SK-N-SH (cell line): ENCODE measurements at regions not wholly inside any gene's neighbourhood (a gene's known extent, or its start where the extent isn't known, plus 50 kb on each side); places are given as distances from the start of the nearest gene placed in this dataset.

Source experiments
- CTCF ChIA-PET: fragments of 300-600, 350-600 bp; formaldehyde crosslinking; extraction: SDS; loops from one replicate; lab custom pipeline; 2021; lab: Yijun Ruan, JAX
- POLR2A ChIA-PET: fragments of 350-600 bp; sonication (Branson Sonifier 250); formaldehyde crosslinking; extraction: SDS; loops from one replicate; lab custom pipeline; 2020; ENCODE audit warnings: antibody characterized with exemption, inconsistent platforms; lab: Yijun Ruan, JAX
- DNase-seq: peaks from one replicate; pipeline ENCODE4 v3.0.0; 2012
- H2AFZ ChIP-seq: fragments of 200-600 bp; sonication (generic); 2 replicates; pipeline ENCODE4 v1.8.1; 2016; ENCODE audit warnings: antibody characterized with exemption, mild to moderate bottlenecking, low read depth
- H3F3A ChIP-seq: fragments of 200-600 bp; sonication (generic); replicated peaks from 2 replicates; pipeline ENCODE3; 2016; ENCODE audit warnings: antibody characterized with exemption, mild to moderate bottlenecking; ENCODE audit not compliant: insufficient read depth
- H3K27ac ChIP-seq, 2 experiments: fragments of 200-500 bp in 1 of 2; fragments of 200-600 bp in 1 of 2; sonication (Bioruptor generic) in 1 of 2; sonication (generic), shearing (Covaris generic) in 1 of 2; 2 replicates each; pipeline versions ENCODE4 v1.5.1 to v1.6.1; 2014 to 2016; ENCODE audit warnings: low read depth in 2 of 2, inconsistent platforms in 1 of 2, low read length in 1 of 2, mild to moderate bottlenecking in 1 of 2, mixed read lengths in 1 of 2
- H3K27me3 ChIP-seq: fragments of 200-600 bp; sonication (generic), shearing (Covaris generic); 2 replicates; pipeline ENCODE4 v1.6.1; 2016; ENCODE audit warnings: mixed run types; ENCODE audit not compliant: insufficient read depth
- H3K36me3 ChIP-seq, 2 experiments: fragments of 200-500 bp in 1 of 2; fragments of 200-600 bp in 1 of 2; sonication (Bioruptor generic) in 1 of 2; sonication (generic) in 1 of 2; replicated peaks in 1 of 2; 2 replicates each; pipeline versions ENCODE3 to v1.5.1; 2014 to 2016; ENCODE audit warnings: low read length in 1 of 2, mild to moderate bottlenecking in 1 of 2; ENCODE audit not compliant: insufficient read depth in 2 of 2, control insufficient read depth in 1 of 2
- H3K4me1 ChIP-seq, 2 experiments: fragments of 200-500 bp in 1 of 2; fragments of 200-600 bp in 1 of 2; sonication (Bioruptor generic) in 1 of 2; sonication (generic), shearing (Covaris generic) in 1 of 2; 2 replicates each; pipeline versions ENCODE4 v1.5.1 to v1.6.1; 2014 to 2016; ENCODE audit warnings: low read depth in 1 of 2, low read length in 1 of 2, mixed run types in 1 of 2; ENCODE audit not compliant: insufficient read depth in 2 of 2, control insufficient read depth in 1 of 2
- H3K4me2 ChIP-seq: fragments of 200-600 bp; sonication (generic), shearing (Covaris generic); 2 replicates; pipeline ENCODE4 v1.6.1; 2017; ENCODE audit warnings: mixed run types
- H3K4me3 ChIP-seq, 2 experiments: fragments of 200-500 bp in 1 of 2; fragments of 200-600 bp in 1 of 2; sonication (Bioruptor generic) in 1 of 2; sonication (generic), shearing (Covaris generic) in 1 of 2; 2 replicates each; pipeline versions ENCODE4 v1.5.1 to v1.8.1; 2014 to 2016; ENCODE audit warnings: low read depth in 2 of 2, inconsistent platforms in 1 of 2, low read length in 1 of 2, mild to moderate bottlenecking in 1 of 2, mixed read lengths in 1 of 2, moderate library complexity in 1 of 2
- H3K79me2 ChIP-seq: fragments of 200-600 bp; sonication (generic); 2 replicates; pipeline ENCODE4 v1.8.1; 2017; ENCODE audit warnings: mild to moderate bottlenecking; ENCODE audit not compliant: insufficient read depth
- H3K9ac ChIP-seq: fragments of 200-600 bp; sonication (generic); 2 replicates; pipeline ENCODE4 v1.6.1; 2017; ENCODE audit warnings: mixed run types
- H3K9me2 ChIP-seq: fragments of 200-600 bp; sonication (generic); 2 replicates; pipeline ENCODE4 v1.6.1; 2017; ENCODE audit warnings: mixed run types
- H3K9me3 ChIP-seq: fragments of 200-600 bp; sonication (generic); 2 replicates; pipeline ENCODE4 v1.6.1; 2017; ENCODE audit warnings: mixed run types, mild to moderate bottlenecking, moderate library complexity
- H4K20me1 ChIP-seq: fragments of 200-600 bp; sonication (generic); 2 replicates; pipeline ENCODE4 v1.6.1; 2017; ENCODE audit warnings: mild to moderate bottlenecking, mixed run types; ENCODE audit not compliant: insufficient read depth
- EP300 ChIP-seq, 2 experiments: IDR thresholded peaks; 2 replicates each; pipeline versions ENCODE4 v1.4.0 to v1.6.1; 2012; ENCODE audit warnings: borderline replicate concordance in 1 of 2, low read depth in 1 of 2, low read length in 1 of 2
- FOXJ3 ChIP-seq: sonication (generic); formaldehyde crosslinking; IDR thresholded peaks from 2 replicates; pipeline ENCODE4 v1.5.1; 2020; ENCODE audit warnings: mild to moderate bottlenecking, missing genetic modification reagents
- GATA2 ChIP-seq: sonication (generic); formaldehyde crosslinking; IDR thresholded peaks from 2 replicates; pipeline ENCODE4 v1.5.0; 2020; ENCODE audit warnings: mild to moderate bottlenecking, missing genetic modification reagents
- MEF2A ChIP-seq: IDR thresholded peaks from 2 replicates; pipeline ENCODE4 v1.4.0; 2012; ENCODE audit warnings: low read depth, borderline replicate concordance
- NFIC ChIP-seq: IDR thresholded peaks from 2 replicates; pipeline ENCODE4 v1.4.0; 2012; ENCODE audit warnings: borderline replicate concordance
- NRF1 ChIP-seq: IDR thresholded peaks from 2 replicates; pipeline ENCODE4 v1.6.1; 2012; ENCODE audit warnings: low read depth, mild to moderate bottlenecking, low read length
- RFX5 ChIP-seq: IDR thresholded peaks from 2 replicates; pipeline ENCODE4 v1.6.1; 2012; ENCODE audit warnings: mild to moderate bottlenecking, improper control_type of control experiment, low read length
- SMC3 ChIP-seq: IDR thresholded peaks from 2 replicates; pipeline ENCODE4 v1.6.1; 2012; ENCODE audit warnings: low read depth, low read length, improper control_type of control experiment
- TAF1 ChIP-seq: IDR thresholded peaks from 2 replicates; pipeline ENCODE4 v1.6.1; 2012; ENCODE audit warnings: low read depth, mild to moderate bottlenecking, low read length, moderate library complexity, borderline replicate concordance
- TEAD4 ChIP-seq: IDR thresholded peaks from 2 replicates; pipeline ENCODE4 v1.4.0; 2012; ENCODE audit warnings: mild to moderate bottlenecking, borderline replicate concordance; ENCODE audit not compliant: insufficient read depth
- YY1 ChIP-seq: IDR thresholded peaks from 2 replicates; pipeline ENCODE4 v1.4.0; 2012; ENCODE audit warnings: low read depth, mild to moderate bottlenecking
- WGBS: methylation state at CpG from one replicate; pipeline ENCODE4 v1.1.6; 2017; ENCODE audit warnings: low lambda C conversion rate; 5-methylcytosine and 5-hydroxymethylcytosine counted together
- TF ChIP-seq, protein P1 (sequence below): IDR thresholded peaks from 2 replicates; pipeline ENCODE4 v1.6.1; 2012; ENCODE audit warnings: mild to moderate bottlenecking, low read depth, low read length, moderate library complexity
- TF ChIP-seq, protein P2 (sequence below): IDR thresholded peaks from 2 replicates; pipeline ENCODE4; 2012
- TF ChIP-seq, protein P3 (sequence below): IDR thresholded peaks from 2 replicates; pipeline ENCODE4 v1.4.0; 2012; ENCODE audit warnings: low read depth, borderline replicate concordance

DNA sequence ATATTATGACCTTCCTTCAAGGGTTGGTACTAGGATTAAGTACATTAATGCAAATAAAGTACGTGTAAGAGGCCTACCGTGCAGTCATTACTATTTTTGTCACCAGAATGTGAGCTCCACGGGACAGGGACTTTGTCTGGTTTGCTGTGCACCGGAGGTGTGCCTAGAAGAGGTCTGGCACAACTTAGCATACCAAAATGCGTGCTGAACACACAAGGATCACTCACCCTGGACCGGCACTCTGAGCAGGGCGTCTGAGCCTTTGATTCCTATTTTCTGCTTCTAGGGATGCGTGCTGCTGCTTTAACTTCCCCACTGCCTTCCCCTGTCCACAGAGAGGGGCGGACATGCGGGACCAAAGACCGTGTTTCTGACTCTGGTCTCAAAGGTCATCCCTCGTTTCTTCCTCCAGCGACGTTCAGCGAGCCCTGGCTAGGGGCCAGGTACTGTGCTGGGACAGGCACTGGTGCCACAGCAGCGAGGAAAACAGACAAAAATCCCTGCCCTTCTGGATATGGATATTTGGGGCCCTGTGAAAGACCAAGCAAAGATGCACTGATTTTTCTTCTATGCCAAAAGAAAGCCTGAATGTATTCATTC lies 222.7 kb downstream of the BMP7 start:
- POLR2A ChIA-PET: no interaction called here
- H3K4me3 ChIP-seq: no peak overlapping the region
- no peaks in the 10 kb centered on the region for H4K20me1 ChIP-seq
- no peaks in the 10 kb centered on the region for H3K36me3 ChIP-seq
- H3K9ac ChIP-seq: no peak overlapping the region
- no peak overlapping the region for H2AFZ ChIP-seq
- no peaks in the 10 kb centered on the region; a peak in 1 of 4 replicates for H3K4me1 ChIP-seq
- H3K27me3 ChIP-seq: peaks cover 30% of the 10 kb centered on the region; the same call in 1 of the 2 replicates
- H3K27ac ChIP-seq: no peak overlapping the region
- WGBS: 7% methylated on average over 16 of the region's 16 CpGs
- no peaks in the 10 kb centered on the region for H3K9me2 ChIP-seq
- no peak for TF ChIP-seq YY1
- TF ChIP-seq, protein P1, sequence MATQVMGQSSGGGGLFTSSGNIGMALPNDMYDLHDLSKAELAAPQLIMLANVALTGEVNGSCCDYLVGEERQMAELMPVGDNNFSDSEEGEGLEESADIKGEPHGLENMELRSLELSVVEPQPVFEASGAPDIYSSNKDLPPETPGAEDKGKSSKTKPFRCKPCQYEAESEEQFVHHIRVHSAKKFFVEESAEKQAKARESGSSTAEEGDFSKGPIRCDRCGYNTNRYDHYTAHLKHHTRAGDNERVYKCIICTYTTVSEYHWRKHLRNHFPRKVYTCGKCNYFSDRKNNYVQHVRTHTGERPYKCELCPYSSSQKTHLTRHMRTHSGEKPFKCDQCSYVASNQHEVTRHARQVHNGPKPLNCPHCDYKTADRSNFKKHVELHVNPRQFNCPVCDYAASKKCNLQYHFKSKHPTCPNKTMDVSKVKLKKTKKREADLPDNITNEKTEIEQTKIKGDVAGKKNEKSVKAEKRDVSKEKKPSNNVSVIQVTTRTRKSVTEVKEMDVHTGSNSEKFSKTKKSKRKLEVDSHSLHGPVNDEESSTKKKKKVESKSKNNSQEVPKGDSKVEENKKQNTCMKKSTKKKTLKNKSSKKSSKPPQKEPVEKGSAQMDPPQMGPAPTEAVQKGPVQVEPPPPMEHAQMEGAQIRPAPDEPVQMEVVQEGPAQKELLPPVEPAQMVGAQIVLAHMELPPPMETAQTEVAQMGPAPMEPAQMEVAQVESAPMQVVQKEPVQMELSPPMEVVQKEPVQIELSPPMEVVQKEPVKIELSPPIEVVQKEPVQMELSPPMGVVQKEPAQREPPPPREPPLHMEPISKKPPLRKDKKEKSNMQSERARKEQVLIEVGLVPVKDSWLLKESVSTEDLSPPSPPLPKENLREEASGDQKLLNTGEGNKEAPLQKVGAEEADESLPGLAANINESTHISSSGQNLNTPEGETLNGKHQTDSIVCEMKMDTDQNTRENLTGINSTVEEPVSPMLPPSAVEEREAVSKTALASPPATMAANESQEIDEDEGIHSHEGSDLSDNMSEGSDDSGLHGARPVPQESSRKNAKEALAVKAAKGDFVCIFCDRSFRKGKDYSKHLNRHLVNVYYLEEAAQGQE: no peak
- TF ChIP-seq, protein P2, sequence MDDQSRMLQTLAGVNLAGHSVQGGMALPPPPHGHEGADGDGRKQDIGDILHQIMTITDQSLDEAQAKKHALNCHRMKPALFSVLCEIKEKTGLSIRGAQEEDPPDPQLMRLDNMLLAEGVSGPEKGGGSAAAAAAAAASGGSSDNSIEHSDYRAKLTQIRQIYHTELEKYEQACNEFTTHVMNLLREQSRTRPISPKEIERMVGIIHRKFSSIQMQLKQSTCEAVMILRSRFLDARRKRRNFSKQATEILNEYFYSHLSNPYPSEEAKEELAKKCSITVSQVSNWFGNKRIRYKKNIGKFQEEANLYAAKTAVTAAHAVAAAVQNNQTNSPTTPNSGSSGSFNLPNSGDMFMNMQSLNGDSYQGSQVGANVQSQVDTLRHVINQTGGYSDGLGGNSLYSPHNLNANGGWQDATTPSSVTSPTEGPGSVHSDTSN: no peak
- no peak for TF ChIP-seq FOXJ3 (CRISPR knock-in tag)
- TF ChIP-seq MEF2A: no peak
- no peak for TF ChIP-seq TEAD4
- no peak for TF ChIP-seq NFIC
- TF ChIP-seq GATA2: no peak
- TF ChIP-seq RFX5: no peak
- TF ChIP-seq, protein P3, sequence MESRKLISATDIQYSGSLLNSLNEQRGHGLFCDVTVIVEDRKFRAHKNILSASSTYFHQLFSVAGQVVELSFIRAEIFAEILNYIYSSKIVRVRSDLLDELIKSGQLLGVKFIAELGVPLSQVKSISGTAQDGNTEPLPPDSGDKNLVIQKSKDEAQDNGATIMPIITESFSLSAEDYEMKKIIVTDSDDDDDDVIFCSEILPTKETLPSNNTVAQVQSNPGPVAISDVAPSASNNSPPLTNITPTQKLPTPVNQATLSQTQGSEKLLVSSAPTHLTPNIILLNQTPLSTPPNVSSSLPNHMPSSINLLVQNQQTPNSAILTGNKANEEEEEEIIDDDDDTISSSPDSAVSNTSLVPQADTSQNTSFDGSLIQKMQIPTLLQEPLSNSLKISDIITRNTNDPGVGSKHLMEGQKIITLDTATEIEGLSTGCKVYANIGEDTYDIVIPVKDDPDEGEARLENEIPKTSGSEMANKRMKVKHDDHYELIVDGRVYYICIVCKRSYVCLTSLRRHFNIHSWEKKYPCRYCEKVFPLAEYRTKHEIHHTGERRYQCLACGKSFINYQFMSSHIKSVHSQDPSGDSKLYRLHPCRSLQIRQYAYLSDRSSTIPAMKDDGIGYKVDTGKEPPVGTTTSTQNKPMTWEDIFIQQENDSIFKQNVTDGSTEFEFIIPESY: no peak
- TF ChIP-seq TAF1: no peak
- no peak for TF ChIP-seq NRF1
- TF ChIP-seq SMC3: no peak
- no peak for TF ChIP-seq EP300 (IDR thresholded peaks at IDR 0.05; ENCODE audit: borderline replicate concordance in 1 of 2, low read depth in 1 of 2, low read length in 1 of 2)
- TF ChIP-seq, all 33 proteins: peak for 0
- no peak for DNase-seq
- H3K79me2 ChIP-seq: no peaks in the 10 kb centered on the region
- CTCF ChIA-PET: interaction anchor here (0.6 to 2.5 kb wide), 3 partner anchors 17 to 493 kb away, joined by 3 to 8 read pairs (median 3); no protein-coding TSS in a partner anchor
- H3F3A ChIP-seq: no peaks in the 10 kb centered on the region
- no peaks in the 10 kb centered on the region for H3K9me3 ChIP-seq
- H3K4me2 ChIP-seq: no peak overlapping the region
